HuH-7 (cell line): ENCODE measurements at regions not wholly inside any gene's neighbourhood (a gene's known extent, or its start where the extent isn't known, plus 50 kb on each side); places are given as distances from the start of the nearest gene placed in this dataset.

Experiments used
- DNase-seq: peaks from one replicate; pipeline ENCODE4 v3.0.0; 2011; ENCODE audit warnings: low spot score

DNA sequence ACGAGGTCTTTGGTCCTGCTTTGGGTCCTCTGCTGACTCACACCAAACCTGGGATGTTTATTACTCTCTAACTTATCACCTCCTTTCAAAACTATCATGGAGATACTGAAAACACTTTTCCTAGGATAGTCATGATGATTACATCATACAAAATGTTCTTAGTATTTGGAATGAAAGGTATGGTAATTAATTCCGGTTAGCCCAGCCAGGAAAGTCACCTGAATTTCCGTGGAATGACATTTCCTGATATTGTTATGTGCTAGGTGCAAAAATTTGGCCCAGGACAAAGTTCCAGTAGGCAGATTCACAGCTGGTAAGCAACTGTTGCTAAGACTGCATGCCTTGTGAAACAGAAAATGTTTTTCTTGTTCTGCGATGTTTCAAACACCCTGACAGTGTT, 203.4 kb downstream of the ZNF648 start:
- DNase-seq: no peak
